Nephron progenitor cell (in vitro differentiated cells): ENCODE measurements at regions not wholly inside any gene's neighbourhood (a gene's known extent, or its start where the extent isn't known, plus 50 kb on each side); places are given as distances from the start of the nearest gene placed in this dataset.

ENCODE experiments used
- DNase-seq: peaks from one replicate; pipeline ENCODE4 v3.0.0; 2021
- H3K27ac Mint-ChIP-seq: 2 replicates; pipeline ENCODE4 v1.8.0; 2021; ENCODE audit warnings: mild to moderate bottlenecking, moderate library complexity, mixed read lengths
- H3K27me3 Mint-ChIP-seq: 2 replicates; pipeline ENCODE4 v1.8.0; 2021; ENCODE audit warnings: mild to moderate bottlenecking, low read depth, mixed read lengths; ENCODE audit not compliant: poor library complexity
- H3K36me3 Mint-ChIP-seq: 2 replicates; pipeline ENCODE4 v1.8.0; 2021; ENCODE audit warnings: low read depth, mixed read lengths
- H3K4me1 Mint-ChIP-seq: 2 replicates; pipeline ENCODE4 v1.8.0; 2021; ENCODE audit warnings: mixed read lengths
- H3K4me3 Mint-ChIP-seq: 2 replicates; pipeline ENCODE4 v1.8.0; 2021; ENCODE audit warnings: mild to moderate bottlenecking, moderate library complexity, mixed read lengths
- H3K9me3 Mint-ChIP-seq: 2 replicates; pipeline ENCODE4 v1.8.0; 2021; ENCODE audit warnings: mild to moderate bottlenecking, moderate library complexity, mixed read lengths
- TF ChIP-seq, protein P1 (sequence below): fragments of 200-600 bp; sonication (generic); IDR thresholded peaks from 2 replicates; pipeline ENCODE4 v1.5.0; 2021; ENCODE audit warnings: antibody characterized with exemption

DNA sequence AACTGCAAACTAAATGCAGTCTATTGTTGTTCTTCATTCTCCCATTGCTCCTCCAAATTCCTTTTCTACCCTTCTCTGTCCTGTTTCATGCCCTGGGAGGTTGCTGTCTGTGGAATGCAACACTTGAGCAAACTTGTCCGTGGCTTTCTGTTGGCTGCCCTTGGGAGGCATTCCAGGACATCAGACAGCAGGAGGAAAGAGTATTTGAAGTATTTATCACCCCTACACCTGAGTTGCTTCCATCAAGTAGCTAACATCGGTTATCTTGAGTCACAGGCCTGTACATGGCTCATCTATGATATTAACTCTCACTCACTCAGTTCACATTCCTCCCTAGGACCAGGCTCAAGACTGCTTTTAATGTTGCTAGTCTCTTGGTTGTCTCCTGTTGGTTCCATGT, 803.4 kb upstream of the CDH6 start:
- no peak overlapping the region for H3K4me3 Mint-ChIP-seq
- no peaks in the 10 kb centered on the region for H3K36me3 Mint-ChIP-seq
- no peaks in the 10 kb centered on the region for H3K9me3 Mint-ChIP-seq
- no peaks in the 10 kb centered on the region for H3K27me3 Mint-ChIP-seq
- TF ChIP-seq, protein P1, sequence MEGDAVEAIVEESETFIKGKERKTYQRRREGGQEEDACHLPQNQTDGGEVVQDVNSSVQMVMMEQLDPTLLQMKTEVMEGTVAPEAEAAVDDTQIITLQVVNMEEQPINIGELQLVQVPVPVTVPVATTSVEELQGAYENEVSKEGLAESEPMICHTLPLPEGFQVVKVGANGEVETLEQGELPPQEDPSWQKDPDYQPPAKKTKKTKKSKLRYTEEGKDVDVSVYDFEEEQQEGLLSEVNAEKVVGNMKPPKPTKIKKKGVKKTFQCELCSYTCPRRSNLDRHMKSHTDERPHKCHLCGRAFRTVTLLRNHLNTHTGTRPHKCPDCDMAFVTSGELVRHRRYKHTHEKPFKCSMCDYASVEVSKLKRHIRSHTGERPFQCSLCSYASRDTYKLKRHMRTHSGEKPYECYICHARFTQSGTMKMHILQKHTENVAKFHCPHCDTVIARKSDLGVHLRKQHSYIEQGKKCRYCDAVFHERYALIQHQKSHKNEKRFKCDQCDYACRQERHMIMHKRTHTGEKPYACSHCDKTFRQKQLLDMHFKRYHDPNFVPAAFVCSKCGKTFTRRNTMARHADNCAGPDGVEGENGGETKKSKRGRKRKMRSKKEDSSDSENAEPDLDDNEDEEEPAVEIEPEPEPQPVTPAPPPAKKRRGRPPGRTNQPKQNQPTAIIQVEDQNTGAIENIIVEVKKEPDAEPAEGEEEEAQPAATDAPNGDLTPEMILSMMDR = no peak
- no peak overlapping the region for H3K27ac Mint-ChIP-seq
- no peaks in the 10 kb centered on the region for H3K4me1 Mint-ChIP-seq
- no peak for DNase-seq

DNA sequence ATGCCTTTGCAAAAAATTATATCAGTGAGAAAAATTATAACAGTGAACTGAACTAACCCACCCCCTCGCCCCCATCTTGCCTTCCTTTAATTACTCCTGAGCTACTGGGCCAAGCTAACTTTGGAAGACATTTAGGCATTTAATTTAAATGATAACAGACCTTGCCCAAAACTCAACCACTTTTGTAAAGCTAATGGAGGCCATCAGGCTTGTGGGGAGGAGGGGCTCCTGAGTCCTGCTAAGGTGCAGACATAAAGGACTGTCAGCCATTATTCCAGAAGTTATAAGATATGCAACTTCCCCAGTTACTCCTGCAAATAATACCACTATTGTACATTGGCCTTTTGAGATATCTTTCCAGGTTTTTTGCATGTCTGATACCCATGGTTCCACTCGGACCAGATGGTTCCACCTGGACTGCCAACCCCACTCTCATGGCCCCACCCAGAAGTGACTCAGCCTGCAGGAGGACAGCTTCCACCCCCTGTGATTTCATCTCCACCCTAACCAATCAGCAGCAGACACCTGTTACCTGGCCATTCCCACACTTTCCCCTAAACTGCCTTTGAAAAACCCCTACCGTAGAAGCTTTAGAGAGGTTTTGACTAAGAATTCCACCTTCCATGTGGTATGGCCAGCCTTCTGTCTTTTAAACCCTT, 805.4 kb upstream of the CDH6 start:
- no peak overlapping the region for H3K27ac Mint-ChIP-seq
- TF ChIP-seq, protein P1 = no peak
- DNase-seq = no peak
- no peaks in the 10 kb centered on the region for H3K36me3 Mint-ChIP-seq
- no peaks in the 10 kb centered on the region for H3K27me3 Mint-ChIP-seq
- no peaks in the 10 kb centered on the region for H3K4me1 Mint-ChIP-seq
- no peak overlapping the region for H3K4me3 Mint-ChIP-seq
- H3K9me3 Mint-ChIP-seq = no peaks in the 10 kb centered on the region

DNA sequence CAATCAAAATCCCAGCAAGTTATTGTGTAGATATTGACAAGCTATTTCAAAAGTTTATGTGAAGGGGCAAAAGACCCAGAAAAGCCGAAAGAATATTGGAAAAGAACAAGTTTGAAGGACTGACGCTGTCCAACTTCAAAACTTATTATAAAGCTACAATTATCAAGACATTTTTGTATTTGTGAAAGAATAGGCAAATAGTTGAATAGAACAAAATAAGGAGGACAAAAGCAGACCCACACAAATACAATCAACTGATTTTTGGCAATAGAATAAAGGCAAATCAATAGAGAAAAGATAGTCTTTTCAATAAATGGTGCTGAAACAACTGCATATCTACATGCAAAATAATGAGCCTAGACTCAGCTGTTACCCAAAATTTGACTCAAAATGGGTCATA, 807.7 kb upstream of the CDH6 start:
- Mint-ChIP-seq H3K27me3 (no peaks in the 10 kb centered on the region), H3K36me3 (no peaks in the 10 kb centered on the region), H3K4me3 (no peak overlapping the region), H3K9me3 (no peaks in the 10 kb centered on the region), H3K4me1 (no peaks in the 10 kb centered on the region), H3K27ac (no peak overlapping the region)
- TF ChIP-seq, protein P1 = no peak
- DNase-seq = no peak

DNA sequence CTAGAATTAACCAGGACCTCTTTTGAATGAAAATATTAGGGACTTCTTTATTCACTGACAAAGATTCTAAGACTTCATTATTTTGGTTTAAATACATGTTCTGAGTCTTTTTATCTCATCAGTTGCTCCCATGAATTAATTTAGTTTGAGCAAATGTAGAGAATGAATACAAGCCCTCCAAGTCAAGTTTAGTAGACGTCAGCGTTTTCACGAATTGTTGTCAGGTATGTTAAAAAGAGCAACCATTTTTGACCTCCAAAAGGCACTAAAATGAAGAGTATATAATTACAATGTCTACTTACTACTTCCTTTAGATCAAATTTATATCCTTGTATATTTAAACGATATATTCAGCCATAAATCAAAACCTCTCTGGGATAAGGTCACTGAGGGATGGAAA, 809.3 kb upstream of the CDH6 start:
- H3K27me3 Mint-ChIP-seq = no peaks in the 10 kb centered on the region
- no peak overlapping the region for H3K4me3 Mint-ChIP-seq
- TF ChIP-seq, protein P1 = no peak
- DNase-seq = no peak
- H3K27ac Mint-ChIP-seq = no peak overlapping the region
- H3K36me3 Mint-ChIP-seq = no peaks in the 10 kb centered on the region
- no peaks in the 10 kb centered on the region for H3K4me1 Mint-ChIP-seq
- H3K9me3 Mint-ChIP-seq = no peaks in the 10 kb centered on the region

DNA sequence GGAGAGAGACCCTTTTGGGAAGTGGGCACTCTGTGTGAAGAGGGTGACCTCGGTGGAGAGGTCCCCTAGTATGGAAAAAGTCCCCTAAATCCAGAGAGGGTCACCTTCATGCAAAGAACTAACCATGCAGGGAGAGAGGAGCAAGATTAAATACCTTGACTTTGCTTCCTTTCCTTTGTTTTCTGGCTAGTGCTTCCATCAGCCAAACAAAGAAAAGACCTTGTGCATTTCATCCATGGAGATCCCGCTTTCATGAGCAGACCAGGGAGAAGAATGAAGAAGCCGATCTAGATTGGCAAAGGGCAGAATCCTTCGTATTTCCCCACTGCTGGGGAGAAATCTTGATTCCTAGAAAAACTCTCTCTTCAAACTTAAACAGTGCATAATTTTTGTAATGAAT, 813.3 kb upstream of the CDH6 start:
- Mint-ChIP-seq H3K9me3 (no peaks in the 10 kb centered on the region), H3K4me1 (no peaks in the 10 kb centered on the region), H3K27me3 (no peaks in the 10 kb centered on the region), H3K4me3 (no peak overlapping the region), H3K27ac (no peak overlapping the region), H3K36me3 (no peaks in the 10 kb centered on the region)
- TF ChIP-seq, protein P1 = no peak
- DNase-seq = no peak

DNA sequence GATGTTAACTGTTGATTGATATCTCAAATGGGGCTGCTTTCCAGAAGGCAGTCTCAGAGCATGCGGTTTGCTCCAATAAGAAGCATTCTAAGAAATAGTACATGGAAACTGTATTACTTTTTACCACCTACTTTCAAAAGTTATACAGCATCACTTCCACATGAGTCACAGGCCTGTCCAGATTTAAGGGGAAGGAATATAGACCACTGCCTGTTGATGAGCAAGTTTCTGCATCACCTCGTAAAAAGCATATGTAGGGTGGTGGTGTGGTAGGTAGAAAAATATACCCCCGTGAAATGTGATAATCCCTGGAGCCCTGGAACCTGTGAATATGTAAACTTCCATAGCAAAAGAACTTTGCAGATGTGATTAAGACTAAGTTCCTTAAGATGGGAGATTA, 816.6 kb upstream of the CDH6 start:
- H3K9me3 Mint-ChIP-seq = no peaks in the 10 kb centered on the region
- H3K4me3 Mint-ChIP-seq = no peak overlapping the region
- peaks cover 9% of the 10 kb centered on the region for H3K4me1 Mint-ChIP-seq
- H3K27me3 Mint-ChIP-seq = no peaks in the 10 kb centered on the region
- H3K27ac Mint-ChIP-seq = no peak overlapping the region
- TF ChIP-seq, protein P1 = no peak
- DNase-seq = no peak
- no peaks in the 10 kb centered on the region for H3K36me3 Mint-ChIP-seq
